Epithelial cell of proximal tubule (primary cell): ENCODE measurements at regions not wholly inside any gene's neighbourhood (a gene's known extent, or its start where the extent isn't known, plus 50 kb on each side); places are given as distances from the start of the nearest gene placed in this dataset.

Source experiments
- DNase-seq: peaks from one replicate; pipeline ENCODE4 v3.0.0-alpha.2; 2011; ENCODE audit warnings: low read depth
- H3K4me3 ChIP-seq: 2 replicates; pipeline ENCODE4 v1.5.1; 2011; ENCODE audit warnings: low read depth, mild to moderate bottlenecking, low read length
- CTCF ChIP-seq: conservative IDR thresholded peaks from 2 replicates; pipeline ENCODE4 v1.5.1; 2012; ENCODE audit warnings: low read depth, mild to moderate bottlenecking, low read length

- H3K4me3 ChIP-seq = no peak overlapping the region
- no peak for DNase-seq
- TF ChIP-seq CTCF = no peak
These were observed 61.6 kb upstream of the WSB1 start for GRCh38 chr17:27232328-27232727.

- no peak overlapping the region for H3K4me3 ChIP-seq
- TF ChIP-seq CTCF = no peak
- no peak for DNase-seq
These were observed 60.9 kb upstream of the WSB1 start for GRCh38 chr17:27233059-27233458.

DNA sequence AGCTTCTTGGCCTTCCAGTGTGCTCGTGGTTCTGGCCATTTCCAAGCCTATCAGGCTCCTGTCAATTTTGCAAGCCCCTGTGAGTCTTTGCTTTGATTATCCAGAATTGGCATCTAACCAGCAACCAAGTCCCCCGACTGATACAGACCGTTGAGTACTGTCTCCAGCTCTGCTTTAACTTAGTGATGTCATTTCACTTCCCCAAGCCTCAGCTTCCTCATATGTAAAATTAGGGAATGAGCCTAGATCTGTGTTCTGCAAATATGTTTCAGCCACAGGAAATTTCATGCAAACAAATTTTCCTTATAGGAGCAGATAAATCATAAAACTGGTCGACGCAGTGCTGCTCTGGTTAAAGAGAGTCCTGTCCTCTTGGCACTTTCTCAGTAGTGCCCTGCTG is 60.1 kb upstream of the WSB1 start:
- H3K4me3 ChIP-seq = no peak overlapping the region
- no peak for TF ChIP-seq CTCF
- no peak for DNase-seq

- H3K4me3 ChIP-seq = no peak overlapping the region
- TF ChIP-seq CTCF = peak; percentile 95
- DNase-seq = peak; percentile 26
These were observed 57.1 kb upstream of the WSB1 start for GRCh38 chr17:27236717-27237315.

DNA sequence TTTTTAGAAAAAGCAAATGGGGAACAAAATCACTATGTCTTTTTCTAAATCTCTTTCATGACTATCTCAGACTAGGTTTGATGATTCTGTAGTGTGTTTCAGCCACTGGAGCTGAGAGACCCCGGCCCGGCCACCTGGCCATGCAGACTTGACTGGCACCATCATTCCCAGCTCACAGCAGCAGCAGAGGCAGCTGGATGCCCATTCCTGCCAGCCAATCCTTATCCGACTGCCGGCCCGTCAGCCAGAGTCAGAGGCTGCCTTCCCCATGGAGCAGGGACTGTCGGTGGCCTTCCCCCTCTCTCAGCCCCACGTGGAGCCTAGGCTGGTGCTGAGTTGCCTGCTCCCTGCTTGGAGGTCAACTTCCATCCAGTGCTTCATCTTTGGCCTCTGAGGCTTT is 56.0 kb upstream of the WSB1 start:
- H3K4me3 ChIP-seq = no peak overlapping the region
- DNase-seq = no peak
- no peak for TF ChIP-seq CTCF

DNA sequence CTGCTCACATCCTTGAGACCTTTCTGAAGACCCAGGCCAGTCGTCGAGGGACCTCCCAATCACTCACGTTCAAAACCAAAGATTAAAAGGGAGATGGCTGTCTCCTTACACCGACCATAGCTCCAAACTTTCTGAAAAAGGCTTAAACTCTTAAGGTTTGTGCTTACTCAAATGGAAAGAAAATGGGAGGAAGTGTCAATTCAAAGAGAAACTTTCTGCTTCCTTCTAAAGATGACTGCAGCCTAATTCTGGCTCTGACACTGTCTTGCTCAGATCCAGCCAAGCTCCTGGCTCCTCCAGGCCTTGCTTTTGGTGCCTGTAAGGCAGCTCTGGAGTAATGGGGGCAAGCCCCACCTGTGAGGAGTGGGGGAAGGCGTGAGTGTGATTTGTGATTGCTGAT is 54.9 kb upstream of the WSB1 start:
- no peak for TF ChIP-seq CTCF
- DNase-seq = no peak
- no peak overlapping the region for H3K4me3 ChIP-seq

DNA sequence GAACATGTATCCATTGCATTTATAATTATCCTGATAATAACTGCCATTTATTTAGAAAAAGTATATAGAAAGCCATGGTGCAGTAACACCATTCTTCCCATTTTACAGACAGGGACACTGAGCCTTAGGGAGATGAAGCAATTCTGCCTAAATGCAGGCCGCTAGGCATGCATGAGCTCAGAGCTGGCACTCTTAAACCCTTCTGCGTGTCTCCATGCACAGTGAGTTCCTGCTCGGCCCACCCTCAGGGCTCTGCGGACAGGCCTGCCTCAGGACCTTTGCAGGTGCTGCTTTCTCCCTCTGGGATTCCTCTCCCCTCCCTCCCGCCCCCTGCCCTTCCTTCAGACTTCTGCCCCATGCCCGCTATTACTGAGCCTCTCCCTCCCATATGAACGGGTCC is 54.3 kb upstream of the WSB1 start:
- DNase-seq = no peak
- no peak overlapping the region for H3K4me3 ChIP-seq
- no peak for TF ChIP-seq CTCF
